IMR-90 (cell line): ENCODE measurements at regions not wholly inside any gene's neighbourhood (a gene's known extent, or its start where the extent isn't known, plus 50 kb on each side); places are given as distances from the start of the nearest gene placed in this dataset.

ENCODE experiments used
- BHLHE40 ChIP-seq: fragments of 150-350 bp; IDR thresholded peaks from 2 replicates; pipeline ENCODE4 v1.6.1; 2016; ENCODE audit warnings: mild to moderate bottlenecking, low read depth, low read length
- CHD1 ChIP-seq: IDR thresholded peaks from 2 replicates; pipeline ENCODE4 v1.6.1; 2012; ENCODE audit warnings: low read depth, low read length, improper control_type of control experiment
- FOS ChIP-seq: fragments of 150-350 bp; IDR thresholded peaks from 2 replicates; pipeline ENCODE4 v1.6.1; 2016; ENCODE audit warnings: low read depth, low read length
- NFE2L2 ChIP-seq: fragments of 150-350 bp; IDR thresholded peaks from 2 replicates; pipeline ENCODE4 v1.6.1; 2016; ENCODE audit warnings: low read depth, mild to moderate bottlenecking, low read length
- POLR2A ChIP-seq: IDR thresholded peaks from 2 replicates; pipeline ENCODE4 v1.6.1; 2012; ENCODE audit warnings: mild to moderate bottlenecking, low read depth, low read length
- RAD21 ChIP-seq: IDR thresholded peaks from 2 replicates; pipeline ENCODE4 v1.6.1; 2012; ENCODE audit warnings: low read length, improper control_type of control experiment
- RCOR1 ChIP-seq: IDR thresholded peaks from 2 replicates; pipeline ENCODE4 v1.6.1; 2012; ENCODE audit warnings: mild to moderate bottlenecking, low read length, improper control_type of control experiment; ENCODE audit not compliant: insufficient replicate concordance
- TF ChIP-seq, protein P1 (sequence below): conservative IDR thresholded peaks from 2 replicates; pipeline ENCODE4 v1.5.1; 2012; ENCODE audit warnings: mild to moderate bottlenecking, low read depth, low read length, improper control_type of control experiment
- TF ChIP-seq, protein P2 (sequence below): fragments of 150-350 bp; IDR thresholded peaks from 2 replicates; pipeline ENCODE4 v1.6.1; 2016; ENCODE audit warnings: low read depth, mild to moderate bottlenecking, low read length, moderate library complexity, borderline replicate concordance
- TF ChIP-seq, protein P3 (sequence below): fragments of 150-350 bp; IDR thresholded peaks from 2 replicates; pipeline ENCODE4 v1.6.1; 2017; ENCODE audit warnings: mild to moderate bottlenecking, antibody characterized with exemption, low read length, low read depth

DNA sequence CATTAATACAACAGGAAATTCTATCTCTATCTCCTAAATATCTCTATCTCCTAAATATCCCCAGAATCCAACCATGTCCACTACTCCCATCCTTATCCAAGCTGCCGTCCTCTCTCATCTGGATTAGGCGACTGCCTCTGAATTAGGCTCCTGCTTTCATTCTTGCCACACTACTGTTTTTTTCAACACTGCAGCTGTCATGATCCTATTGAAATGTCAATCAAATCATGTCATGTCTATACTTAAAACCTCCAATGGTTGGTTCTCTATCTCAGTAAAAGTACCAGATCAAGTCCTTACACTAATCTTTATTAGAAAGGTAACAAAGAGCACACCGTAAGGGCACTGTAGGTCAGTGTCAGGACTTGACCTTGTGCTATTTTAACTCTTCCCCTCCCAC lies 82.0 kb upstream of the NFIA start:
- TF ChIP-seq, protein P1, sequence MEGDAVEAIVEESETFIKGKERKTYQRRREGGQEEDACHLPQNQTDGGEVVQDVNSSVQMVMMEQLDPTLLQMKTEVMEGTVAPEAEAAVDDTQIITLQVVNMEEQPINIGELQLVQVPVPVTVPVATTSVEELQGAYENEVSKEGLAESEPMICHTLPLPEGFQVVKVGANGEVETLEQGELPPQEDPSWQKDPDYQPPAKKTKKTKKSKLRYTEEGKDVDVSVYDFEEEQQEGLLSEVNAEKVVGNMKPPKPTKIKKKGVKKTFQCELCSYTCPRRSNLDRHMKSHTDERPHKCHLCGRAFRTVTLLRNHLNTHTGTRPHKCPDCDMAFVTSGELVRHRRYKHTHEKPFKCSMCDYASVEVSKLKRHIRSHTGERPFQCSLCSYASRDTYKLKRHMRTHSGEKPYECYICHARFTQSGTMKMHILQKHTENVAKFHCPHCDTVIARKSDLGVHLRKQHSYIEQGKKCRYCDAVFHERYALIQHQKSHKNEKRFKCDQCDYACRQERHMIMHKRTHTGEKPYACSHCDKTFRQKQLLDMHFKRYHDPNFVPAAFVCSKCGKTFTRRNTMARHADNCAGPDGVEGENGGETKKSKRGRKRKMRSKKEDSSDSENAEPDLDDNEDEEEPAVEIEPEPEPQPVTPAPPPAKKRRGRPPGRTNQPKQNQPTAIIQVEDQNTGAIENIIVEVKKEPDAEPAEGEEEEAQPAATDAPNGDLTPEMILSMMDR, result no peak
- TF ChIP-seq POLR2A (no peak), CHD1 (no peak), NFE2L2 (no peak), RAD21 (no peak), FOS (no peak), BHLHE40 (no peak), RCOR1 (no peak)
- TF ChIP-seq, protein P2, sequence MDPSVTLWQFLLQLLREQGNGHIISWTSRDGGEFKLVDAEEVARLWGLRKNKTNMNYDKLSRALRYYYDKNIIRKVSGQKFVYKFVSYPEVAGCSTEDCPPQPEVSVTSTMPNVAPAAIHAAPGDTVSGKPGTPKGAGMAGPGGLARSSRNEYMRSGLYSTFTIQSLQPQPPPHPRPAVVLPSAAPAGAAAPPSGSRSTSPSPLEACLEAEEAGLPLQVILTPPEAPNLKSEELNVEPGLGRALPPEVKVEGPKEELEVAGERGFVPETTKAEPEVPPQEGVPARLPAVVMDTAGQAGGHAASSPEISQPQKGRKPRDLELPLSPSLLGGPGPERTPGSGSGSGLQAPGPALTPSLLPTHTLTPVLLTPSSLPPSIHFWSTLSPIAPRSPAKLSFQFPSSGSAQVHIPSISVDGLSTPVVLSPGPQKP, result no peak
- TF ChIP-seq, protein P3, sequence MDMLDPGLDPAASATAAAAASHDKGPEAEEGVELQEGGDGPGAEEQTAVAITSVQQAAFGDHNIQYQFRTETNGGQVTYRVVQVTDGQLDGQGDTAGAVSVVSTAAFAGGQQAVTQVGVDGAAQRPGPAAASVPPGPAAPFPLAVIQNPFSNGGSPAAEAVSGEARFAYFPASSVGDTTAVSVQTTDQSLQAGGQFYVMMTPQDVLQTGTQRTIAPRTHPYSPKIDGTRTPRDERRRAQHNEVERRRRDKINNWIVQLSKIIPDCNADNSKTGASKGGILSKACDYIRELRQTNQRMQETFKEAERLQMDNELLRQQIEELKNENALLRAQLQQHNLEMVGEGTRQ, result no peak
